NCI-H526 treated with DMSO at 0.1 percent for 48 hours (cell line): ENCODE measurements at regions not wholly inside any gene's neighbourhood (a gene's known extent, or its start where the extent isn't known, plus 50 kb on each side); places are given as distances from the start of the nearest gene placed in this dataset.

Source experiments
- DNase-seq: peaks from one replicate; lab custom pipeline; 2025; lab: John Stamatoyannopoulos, UW

DNA sequence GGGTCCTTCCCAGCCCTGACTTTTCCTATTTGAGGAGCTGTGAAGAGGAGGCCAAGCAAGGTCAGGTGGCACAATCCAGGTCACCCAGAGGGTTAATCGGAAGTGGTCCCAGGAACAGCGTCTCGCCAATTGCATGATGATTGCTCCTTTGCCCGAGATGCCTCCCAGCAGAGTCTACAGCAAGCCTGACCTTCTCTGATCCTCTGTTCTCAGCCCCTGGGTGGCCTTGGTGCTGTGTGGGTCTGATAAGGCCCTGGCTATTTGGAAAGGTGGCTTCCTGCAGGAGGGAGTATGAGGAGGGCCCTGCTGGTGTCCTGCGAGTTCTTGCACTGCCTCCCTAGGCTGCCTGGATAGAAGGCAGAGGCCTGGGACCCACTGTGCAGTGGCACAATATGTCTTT, 116.2 kb downstream of the FOXD2 start:
- DNase-seq: no peak

DNA sequence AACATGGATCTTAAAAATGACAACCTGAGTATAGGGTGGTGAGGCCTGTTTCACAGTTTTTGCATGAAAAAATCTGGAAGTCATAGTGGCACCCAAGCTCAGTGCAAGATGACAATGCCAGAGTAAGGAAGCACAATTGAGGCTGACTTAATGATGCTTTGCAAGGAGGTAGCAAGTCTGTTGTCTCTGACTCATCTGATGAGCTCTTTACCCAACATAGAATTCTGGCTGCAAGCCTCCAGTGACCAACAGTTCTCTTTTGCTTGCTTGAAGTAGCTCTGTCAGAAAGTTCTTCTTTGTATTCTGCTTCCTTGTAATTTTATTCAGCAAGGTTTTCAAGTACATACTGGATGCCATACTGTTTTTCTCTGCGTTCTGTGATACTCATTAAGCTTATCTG, 117.1 kb downstream of the FOXD2 start:
- DNase-seq: no peak

DNA sequence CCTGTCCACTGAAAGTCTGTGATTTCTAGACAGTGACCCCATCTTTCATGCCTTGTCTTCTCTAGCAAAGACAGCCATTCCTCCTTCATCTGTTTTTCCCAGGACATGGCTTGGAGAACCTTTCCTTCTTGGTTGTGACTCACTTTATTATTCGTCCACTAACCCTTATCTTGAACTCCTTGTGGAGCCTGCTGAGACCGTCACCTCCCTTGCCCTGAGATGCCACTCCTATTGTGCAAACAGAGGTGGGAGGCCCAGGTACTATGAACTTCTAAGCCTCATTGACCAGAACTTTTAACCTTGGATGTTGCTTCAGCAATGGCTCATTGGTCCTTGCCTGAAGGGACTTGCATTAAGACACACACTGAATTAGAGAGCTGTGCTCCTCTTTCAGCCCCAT, 117.5 kb downstream of the FOXD2 start:
- DNase-seq: no peak

DNA sequence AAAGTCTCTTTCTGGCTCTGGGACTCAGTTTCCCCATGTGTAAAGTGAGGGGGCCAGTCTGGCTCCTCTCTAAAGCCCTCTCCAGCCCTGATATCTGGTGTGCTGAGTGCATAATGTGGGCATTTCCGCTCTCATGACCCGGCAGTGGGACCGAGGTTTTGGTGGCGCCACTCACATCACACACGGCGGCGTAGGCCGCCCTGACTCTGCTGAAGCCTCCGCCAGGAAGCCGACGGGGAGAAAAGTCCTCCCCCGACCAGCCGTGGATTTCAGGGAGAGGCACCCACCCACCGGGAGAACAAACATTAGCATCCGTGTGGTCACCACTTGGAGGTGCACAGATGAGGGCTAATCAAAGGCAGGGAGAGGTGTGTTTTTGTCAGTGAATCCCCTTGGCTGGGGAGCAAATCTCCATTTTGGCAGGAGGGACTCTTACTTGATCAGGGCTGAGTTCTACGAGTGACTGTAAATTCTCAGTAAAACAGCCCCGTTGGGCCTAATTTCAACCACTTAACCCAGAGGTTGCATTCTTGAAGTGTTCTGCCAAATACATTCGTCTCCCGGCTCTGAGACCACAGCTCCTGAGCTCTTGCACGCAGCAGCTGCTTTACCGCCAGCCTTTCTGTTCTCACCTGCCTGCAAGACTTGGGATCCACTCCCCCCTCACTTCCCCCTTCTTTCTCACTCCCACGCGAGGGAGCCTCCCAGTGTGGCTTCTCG, 118.2 kb downstream of the FOXD2 start:
- no peak for DNase-seq

DNA sequence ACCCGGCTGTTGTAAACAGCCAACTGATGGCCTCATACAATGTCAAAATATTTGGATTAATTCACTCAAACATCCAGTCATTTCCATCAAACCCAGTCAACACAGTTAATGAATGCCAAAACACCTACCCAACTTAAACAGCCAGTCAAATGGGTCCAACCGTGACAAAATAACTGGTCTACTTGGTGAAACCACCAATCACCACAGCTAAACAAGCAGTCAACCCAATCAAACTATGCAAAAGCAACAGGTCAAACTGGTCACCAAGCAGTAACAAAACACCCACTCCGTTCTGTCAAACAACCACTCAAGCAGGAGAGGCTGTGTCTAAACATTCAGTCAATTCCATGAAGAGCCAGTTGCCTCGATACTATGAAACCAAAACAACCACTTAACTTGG, 119.2 kb downstream of the FOXD2 start:
- DNase-seq: no peak

DNA sequence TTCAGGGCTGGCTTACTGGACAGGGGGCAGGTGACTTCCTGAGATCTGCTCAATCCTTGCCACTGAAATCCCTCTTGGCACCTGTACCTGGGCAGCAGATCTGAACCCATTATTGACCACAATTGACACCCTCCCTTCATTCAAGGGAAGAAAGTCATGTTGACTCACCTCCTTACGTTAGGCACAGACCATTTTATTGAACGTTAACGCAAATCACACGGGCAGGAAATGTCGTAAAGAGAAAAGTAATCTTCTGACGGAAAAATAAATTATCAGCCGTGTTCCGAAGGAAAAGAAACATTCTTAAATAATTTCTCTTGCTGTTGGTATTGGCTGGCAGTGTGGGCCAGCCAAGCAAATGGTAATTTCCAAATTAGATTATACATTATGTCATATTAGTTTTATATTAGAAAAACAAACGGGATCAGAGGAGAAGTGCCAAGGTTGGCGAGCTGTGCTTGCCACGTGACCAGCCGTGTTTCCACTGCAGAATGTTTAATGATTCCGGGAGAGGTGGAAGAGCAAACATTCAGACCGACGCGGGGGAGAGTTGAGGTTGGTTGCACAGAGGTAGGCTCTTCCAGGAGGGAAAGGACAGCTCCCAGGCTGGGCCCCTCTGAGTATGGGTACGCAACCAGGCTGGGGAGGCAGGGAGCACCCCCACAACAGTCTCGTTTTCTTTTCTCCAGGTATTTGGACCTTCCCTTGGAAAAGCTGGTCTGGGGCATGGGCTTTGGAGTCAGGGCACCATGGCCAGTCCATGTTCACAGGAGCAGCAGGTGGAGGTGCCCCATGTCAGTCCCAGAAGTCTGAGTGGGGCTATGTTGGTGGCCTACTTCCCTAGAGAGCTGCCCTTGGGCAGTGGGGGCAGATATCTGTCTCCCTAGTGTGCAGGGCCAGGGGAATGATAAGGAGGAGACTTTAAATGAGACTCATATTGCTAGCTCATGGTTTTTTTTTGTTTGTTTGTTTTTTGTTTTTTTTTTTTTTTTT, 121.1 kb downstream of the FOXD2 start:
- DNase-seq: peak; percentile 28

DNA sequence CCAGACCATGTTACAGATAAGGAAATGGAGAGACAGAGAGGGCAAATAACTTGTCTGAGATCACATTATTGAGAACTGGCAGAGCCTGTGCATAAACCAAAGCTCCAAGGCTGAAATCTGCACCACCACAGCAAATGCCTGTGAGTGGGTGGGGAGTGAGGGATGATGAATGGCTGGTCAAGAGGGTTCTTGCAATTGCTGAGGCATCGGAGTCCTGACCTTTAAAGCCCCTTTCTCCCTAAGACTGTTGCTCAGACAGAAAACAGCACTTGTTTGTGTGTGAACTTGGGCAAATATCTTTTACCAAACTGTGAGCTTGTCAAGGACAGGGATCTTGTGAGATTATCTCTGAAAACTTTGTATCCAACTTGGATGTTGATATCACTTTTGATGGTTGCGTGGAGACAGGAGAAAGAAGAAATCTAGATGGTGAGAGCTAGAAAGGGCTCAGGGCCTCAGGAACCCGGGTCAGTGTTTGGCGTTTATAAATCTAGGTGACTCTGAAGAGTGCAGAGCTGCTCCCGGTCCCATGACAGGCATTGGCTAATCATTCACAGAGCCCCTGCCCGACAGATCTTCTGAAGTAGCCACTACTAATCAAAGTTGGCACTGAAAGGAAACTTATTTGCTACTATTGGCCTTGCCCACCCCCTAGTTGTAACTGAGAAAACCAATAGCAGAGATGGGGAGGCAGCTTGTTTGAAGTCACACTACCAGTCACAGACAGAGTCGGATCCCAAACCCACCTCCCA, 122.3 kb downstream of the FOXD2 start:
- DNase-seq: no peak

DNA sequence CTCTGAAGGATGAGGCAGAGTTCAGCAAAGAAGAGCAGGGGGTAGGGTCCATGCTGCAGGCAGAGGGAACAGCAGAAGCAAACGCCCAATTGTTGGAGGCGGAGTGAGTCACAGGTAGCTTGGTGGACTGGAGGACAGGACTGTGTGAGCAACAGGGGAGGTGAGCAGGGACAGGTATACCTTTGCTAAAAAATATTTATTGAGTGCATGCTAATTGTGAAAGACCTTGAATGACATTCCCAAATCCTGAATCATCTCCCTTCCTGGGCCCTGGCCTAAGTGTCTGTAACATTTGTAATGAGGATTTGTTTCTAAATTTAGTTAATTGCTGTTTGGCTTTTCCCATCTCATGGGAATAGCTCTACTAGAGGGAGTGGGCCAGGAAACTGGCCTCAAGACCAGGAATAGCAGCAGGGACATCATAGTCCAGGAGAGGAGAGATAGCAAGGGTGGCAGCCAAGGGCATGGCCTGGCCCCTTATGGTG, 123.7 kb downstream of the FOXD2 start:
- DNase-seq: no peak

DNA sequence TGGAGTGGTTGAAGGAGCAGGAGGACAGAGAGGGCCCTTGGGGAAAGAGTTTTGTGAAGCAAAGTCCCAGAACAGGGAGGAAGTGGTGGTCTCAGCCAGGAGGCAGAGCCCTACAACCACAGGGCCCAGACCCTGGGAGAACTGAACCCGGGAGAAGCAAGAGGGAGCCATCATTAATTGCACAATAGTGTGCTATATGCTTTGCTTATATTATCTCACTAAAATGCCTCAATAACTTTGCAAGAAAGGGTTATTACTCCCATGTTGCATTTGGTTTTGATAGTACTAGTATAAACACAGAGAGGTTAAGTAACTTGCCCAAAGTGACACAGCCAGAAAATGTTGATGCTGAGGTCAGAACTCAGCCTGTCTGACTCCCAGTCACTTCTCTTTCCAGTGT, 124.3 kb downstream of the FOXD2 start:
- DNase-seq: no peak

DNA sequence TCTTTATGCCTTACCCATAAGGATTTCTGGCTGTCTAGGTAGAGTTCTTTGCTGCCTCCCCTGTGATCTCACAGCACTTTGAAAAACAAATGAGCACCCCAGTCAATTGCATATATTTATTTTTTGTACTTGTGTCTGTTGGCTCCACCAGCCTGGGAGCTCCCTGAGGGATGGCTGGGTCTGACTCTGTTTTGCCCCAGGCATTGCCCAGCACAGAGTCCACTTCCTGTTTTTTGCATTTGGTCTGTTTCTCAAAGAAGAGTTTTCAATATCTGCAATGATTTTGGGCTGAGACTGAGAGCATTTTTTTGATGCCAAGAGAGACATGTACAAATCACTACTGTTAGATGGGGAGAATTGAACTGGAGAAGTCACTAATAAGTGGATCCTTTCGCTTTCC, 125.0 kb downstream of the FOXD2 start:
- DNase-seq: no peak

DNA sequence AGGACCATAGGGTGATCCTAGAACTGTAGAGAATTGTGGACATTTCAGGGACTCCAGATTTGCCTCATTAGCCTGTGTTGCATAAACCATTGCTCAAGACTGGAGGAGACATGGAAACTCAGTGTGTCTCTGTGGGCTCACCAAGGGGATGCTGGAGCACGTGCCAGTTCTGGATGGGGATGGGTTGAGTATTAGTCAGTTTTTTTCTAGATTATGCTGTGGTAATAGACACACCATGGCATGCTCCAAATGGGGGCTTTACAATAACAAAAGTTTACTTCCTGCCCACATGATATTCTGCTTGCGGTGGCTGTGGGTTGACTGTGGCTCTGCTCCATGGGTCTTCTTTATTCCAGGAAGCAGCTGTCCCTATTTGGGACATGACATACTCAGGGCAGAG, 125.4 kb downstream of the FOXD2 start:
- DNase-seq: no peak

DNA sequence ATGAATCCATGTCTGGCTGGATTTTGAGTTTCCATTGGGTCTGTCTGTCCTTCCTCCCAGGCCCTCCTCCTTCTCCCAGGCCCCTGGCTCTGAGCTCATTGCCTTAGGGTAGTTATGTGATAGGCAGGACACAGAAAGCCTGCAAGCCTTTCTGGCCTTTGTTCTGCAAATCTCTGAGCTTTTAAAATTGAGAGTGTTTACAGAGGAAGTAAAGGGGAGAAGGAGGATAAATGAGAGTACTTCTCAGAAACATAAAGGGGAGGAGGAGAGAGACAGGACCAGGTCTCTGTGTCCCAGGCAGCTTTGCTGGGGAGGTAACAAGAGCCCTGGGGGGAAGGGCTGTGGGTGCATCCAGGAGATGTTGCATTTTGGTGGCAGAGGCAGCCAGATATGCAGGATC, 126.7 kb downstream of the FOXD2 start:
- DNase-seq: no peak

DNA sequence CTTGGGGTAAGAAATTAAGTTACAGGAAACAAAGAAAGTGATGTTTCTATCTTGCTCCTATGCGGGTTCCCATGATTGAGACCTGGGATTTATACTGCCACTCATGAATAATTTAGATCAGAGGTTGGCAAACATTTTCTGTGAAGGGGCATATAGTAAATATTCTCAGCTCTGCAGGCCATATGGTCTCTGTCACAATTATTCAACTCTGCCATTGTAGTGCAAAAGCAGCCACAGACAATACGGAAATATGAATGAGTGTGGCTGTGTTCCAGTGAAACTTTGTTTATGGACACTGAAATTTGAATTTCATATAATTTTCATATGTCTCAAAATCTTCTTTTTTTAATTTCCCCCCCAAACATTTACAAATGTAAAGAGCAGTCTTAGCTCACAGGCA, 127.2 kb downstream of the FOXD2 start:
- DNase-seq: no peak

DNA sequence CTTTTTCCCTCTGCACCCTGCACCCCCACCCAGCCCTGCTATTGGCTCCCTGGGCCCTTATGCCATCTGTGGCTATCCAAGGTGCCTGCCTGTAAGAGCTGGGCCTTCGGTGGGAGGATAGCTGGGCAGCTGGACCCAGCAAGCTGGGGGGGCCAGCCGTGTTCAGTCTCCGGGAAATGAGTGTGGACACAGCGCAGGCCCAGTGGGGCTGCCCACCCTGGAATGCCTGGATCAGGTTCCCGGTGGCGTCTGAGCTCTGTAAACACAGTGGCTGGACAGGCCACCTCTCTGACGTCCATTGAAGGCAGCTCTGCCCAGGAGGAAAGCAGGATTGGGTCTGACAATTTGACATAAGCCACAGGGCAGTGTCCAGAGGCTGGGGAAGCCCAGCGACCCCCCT, 127.8 kb downstream of the FOXD2 start:
- no peak for DNase-seq

DNA sequence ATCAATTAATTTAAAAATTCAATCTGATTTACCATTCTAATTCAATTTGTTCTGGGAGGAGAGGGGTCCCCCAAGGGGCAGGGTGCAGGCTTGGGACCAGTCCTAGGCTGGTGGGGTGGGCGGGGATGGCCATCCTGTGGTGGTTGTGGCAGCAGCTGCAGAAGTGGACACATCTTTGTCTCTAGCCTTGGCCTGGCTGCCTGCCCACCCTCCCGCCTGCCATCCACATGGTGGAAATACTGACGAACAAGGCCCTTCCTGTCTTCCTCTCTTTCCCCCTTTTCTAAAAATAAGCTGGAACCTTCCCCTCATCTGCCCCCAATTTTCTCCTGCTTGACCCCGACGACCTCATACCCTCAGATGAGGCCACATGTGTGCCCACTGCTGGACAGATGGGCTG, 130.9 kb downstream of the FOXD2 start:
- DNase-seq: no peak

DNA sequence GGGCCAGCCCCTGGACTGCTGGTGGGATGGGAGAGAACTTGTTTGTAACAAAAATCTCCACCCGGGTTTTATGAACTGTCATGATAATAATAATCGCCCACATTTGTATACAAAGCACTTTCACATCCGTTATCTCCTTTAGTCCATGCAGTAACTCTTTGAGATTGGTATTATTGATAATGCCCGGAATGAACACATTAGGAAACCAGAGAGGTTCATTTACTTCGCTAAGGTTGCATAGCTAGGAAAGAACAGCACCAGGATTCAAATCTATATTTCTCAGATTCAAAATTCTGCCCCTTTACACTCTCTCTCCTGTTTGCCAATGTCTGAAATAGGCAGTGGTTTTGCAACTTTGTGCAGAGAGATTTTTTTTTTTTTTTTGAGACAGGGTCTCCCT, 131.4 kb downstream of the FOXD2 start:
- no peak for DNase-seq

DNA sequence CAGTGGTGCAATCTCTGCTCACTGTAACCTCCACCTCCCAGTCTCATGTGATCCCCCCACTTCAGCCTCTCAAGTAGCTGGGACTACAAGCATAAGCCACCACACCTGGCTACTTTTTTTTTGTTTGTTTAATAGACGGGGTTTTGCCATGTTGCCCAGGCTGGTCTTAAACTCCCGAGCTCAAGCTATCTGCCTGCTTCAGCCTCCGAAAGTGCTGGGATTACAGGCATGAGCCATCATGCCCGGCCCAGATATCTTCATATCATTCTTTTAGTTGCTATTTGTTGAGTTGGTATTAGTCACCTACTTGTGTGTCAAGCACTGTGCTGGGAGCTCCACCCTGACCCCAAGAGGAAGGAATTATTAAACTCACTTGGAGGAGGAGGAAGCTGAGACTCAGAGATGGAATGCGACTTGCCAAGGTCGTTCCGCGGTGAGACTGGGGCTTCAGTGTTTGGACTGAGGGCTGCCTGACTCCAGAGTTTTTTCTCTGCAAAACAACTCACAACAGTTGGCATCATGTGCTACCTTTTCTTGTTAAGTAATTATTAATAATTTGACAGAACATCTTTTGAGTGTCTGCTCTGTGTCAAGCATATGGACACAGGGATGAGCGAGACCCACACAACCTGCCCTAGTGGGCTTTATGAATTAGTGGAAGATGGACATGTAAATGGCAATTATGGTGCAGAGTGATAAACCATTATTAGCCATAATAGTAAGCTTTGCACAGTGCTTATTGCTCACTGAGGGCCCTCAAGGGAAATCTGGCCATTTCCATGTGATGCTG, 132.0 kb downstream of the FOXD2 start:
- no peak for DNase-seq

DNA sequence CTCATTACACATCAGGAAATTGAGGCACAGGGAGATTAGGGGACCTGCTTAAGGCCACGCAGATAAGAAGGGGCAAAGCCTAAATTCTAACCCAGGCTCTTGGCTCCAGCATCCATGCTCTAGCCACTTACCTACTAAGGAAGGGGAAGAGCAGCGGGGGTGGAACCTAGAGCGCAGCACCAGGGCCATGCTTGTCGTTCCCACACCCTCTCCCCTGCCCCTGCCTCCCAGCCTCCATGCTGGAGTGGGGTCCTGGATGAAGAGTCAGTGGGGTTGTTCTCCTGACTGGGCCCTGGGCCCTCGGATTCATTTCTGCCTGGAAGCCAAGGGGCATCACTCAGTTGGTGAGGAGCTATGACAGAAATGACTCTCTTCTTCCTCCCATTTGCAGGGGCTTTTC, 133.3 kb downstream of the FOXD2 start:
- no peak for DNase-seq

DNA sequence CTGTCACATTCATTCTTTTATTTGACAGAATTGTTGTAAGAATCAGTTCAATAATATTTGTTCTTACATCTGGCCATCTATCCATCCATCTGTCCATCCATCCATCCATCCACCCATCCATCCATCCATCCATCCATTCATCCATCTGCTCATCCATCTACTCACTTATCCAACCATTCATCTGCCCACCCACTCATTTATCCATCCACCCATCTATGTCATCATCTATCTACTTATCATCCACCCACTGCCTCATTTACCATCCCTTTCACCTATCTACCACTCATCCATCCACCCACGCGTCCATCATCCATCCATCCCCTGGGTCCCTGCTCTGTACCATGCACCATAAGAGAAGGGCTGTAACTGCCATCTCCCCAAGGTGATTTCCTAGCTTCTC, 134.1 kb downstream of the FOXD2 start:
- DNase-seq: no peak

DNA sequence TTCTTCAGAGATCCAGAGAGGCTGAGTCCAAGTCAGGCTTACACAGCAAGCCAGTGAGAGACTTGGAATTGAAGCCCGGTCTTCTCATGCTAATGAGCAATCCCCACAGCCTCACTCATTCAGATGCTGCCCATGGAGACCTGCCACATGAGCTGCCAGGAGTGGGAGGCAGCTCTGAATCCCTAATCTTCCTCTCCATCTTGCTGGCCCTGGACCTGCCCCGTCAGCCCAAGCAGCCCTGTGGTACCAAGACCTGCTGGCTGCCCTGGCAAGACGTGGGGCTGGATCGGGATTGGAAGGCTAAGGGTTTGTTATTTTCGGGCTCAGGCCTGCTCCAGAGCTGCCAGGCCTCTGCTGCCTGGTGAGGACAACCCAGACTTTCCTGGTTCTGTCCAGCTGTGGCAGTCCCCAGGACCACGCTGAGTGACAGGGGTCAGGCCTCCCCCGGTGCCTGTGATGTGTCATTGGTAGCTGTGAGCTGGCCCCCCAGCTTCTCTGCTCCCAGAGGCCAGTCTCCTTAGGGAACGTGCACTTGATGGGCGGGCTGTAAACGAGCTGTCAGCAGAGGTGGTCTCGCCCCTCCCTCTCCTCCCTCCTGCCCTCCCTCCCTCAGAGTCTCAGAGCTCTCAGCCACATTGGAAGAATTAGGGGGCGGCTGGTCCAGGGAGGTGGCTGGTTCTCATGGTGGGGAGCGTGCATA, 135.0 kb downstream of the FOXD2 start:
- no peak for DNase-seq
